Ovary (tissue), 3 donors: ENCODE measurements at regions not wholly inside any gene's neighbourhood (a gene's known extent, or its start where the extent isn't known, plus 50 kb on each side); places are given as distances from the start of the nearest gene placed in this dataset.

Experiments used
- POLR2A ChIP-seq: fragments of 450-650 bp; IDR thresholded peaks from one replicate; pipeline ENCODE4 v1.6.1; 2017; ENCODE audit warnings: antibody characterized with exemption, mild to moderate bottlenecking, moderate library complexity
- TF ChIP-seq, protein P1 (sequence below), 3 donors: fragments of 450-650 bp in 2 of 3; fragments of 200-600 bp in 1 of 3; IDR thresholded peaks; one replicate each; pipeline versions ENCODE4 v1.5.1 to v1.8.0; 2016 to 2022; ENCODE audit warnings: antibody characterized with exemption in 3 of 3, mild to moderate bottlenecking in 1 of 3
- donor health status: DM: no; HTN: no; CAD: no.

- TF ChIP-seq, protein P1, sequence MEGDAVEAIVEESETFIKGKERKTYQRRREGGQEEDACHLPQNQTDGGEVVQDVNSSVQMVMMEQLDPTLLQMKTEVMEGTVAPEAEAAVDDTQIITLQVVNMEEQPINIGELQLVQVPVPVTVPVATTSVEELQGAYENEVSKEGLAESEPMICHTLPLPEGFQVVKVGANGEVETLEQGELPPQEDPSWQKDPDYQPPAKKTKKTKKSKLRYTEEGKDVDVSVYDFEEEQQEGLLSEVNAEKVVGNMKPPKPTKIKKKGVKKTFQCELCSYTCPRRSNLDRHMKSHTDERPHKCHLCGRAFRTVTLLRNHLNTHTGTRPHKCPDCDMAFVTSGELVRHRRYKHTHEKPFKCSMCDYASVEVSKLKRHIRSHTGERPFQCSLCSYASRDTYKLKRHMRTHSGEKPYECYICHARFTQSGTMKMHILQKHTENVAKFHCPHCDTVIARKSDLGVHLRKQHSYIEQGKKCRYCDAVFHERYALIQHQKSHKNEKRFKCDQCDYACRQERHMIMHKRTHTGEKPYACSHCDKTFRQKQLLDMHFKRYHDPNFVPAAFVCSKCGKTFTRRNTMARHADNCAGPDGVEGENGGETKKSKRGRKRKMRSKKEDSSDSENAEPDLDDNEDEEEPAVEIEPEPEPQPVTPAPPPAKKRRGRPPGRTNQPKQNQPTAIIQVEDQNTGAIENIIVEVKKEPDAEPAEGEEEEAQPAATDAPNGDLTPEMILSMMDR (IDR thresholded peaks at IDR 0.05): no peak
- TF ChIP-seq POLR2A: no peak
Observed at GRCh38 chr6:164415832-164416563, 893.4 kb downstream of the C6orf118 start.
